Lower leg skin (tissue), 3 donors: ENCODE measurements at regions not wholly inside any gene's neighbourhood (a gene's known extent, or its start where the extent isn't known, plus 50 kb on each side); places are given as distances from the start of the nearest gene placed in this dataset.

ENCODE experiments used
- CTCF ChIP-seq, 3 donors: fragments of 450-650 bp; IDR thresholded peaks; one replicate each; pipeline ENCODE4 v1.5.1; 2016; ENCODE audit warnings: antibody characterized with exemption in 3 of 3, mild to moderate bottlenecking in 3 of 3, moderate library complexity in 2 of 3
- POLR2A ChIP-seq, 2 donors: fragments of 450-650 bp; IDR thresholded peaks; one replicate each; pipeline ENCODE4 v1.6.1; 2016 to 2017; ENCODE audit warnings: antibody characterized with exemption in 2 of 2, mild to moderate bottlenecking in 1 of 2, moderate library complexity in 1 of 2

- TF ChIP-seq CTCF (IDR thresholded peaks at IDR 0.05) (no peak), POLR2A (IDR thresholded peaks at IDR 0.05) (no peak)
Observed at GRCh38 chrX:20595928-20596575, 329.3 kb upstream of the RPS6KA3 start.
